Endothelial cell of umbilical vein (primary cell): ENCODE measurements at regions not wholly inside any gene's neighbourhood (a gene's known extent, or its start where the extent isn't known, plus 50 kb on each side); places are given as distances from the start of the nearest gene placed in this dataset.

Experiments
- BruUV-seq: library from RNA; stranded (reverse); fragments of 400-500 nt; replicated peaks from 2 replicates; lab custom pipeline; 2021; lab: Mats Ljungman, UMichigan
- CTCF ChIA-PET: fragments of 300-600, 350-600 bp; sonication (Branson Sonifier 250); formaldehyde crosslinking; loops from one replicate; lab custom pipeline; 2021; ENCODE audit warnings: antibody characterized with exemption, inconsistent platforms; lab: Charles Lee
- POLR2A ChIA-PET: fragments of 300-600, 350-600 bp; sonication (Branson Sonifier 250); formaldehyde crosslinking; loops from one replicate; lab custom pipeline; 2021; ENCODE audit warnings: antibody characterized with exemption, inconsistent platforms; lab: Charles Lee
- DNase-seq: peaks from one replicate; pipeline ENCODE4 v3.0.0-alpha.2; 2011; ENCODE audit warnings: low read depth, low spot score
- FAIRE-seq: peaks from 2 replicates; lab custom pipeline; 2011; peaks lifted over from hg19 to GRCh38; lab: Jason Lieb, UNC
- H2AFZ ChIP-seq: 2 replicates; pipeline ENCODE4 v1.6.0; 2012; ENCODE audit warnings: low read depth, low read length, control low read depth, inconsistent platforms
- H3K27ac ChIP-seq: 2 replicates; pipeline ENCODE4 v1.5.1; 2011; ENCODE audit warnings: low read depth, mild to moderate bottlenecking, control low read depth, low read length, moderate library complexity; ENCODE audit not compliant: insufficient read depth
- H3K27me3 ChIP-seq, 2 experiments: 2 replicates each; pipeline versions ENCODE4 v1.6.0 to v1.6.1; 2011; ENCODE audit warnings: low read length in 2 of 2, mixed read lengths in 1 of 2; ENCODE audit not compliant: control insufficient read depth in 2 of 2, insufficient read depth in 2 of 2
- H3K36me3 ChIP-seq, 2 experiments: 2 replicates in 1 of 2; 3 replicates in 1 of 2; pipeline ENCODE4 v1.5.1; 2011; ENCODE audit warnings: low read length in 2 of 2, mild to moderate bottlenecking in 1 of 2, moderate library complexity in 1 of 2; ENCODE audit not compliant: control insufficient read depth in 2 of 2, insufficient read depth in 2 of 2; ENCODE audit errors: extremely low read depth in 1 of 2
- H3K4me1 ChIP-seq: 3 replicates; pipeline ENCODE4 v1.5.1; 2011; ENCODE audit warnings: mild to moderate bottlenecking, low read length; ENCODE audit not compliant: control insufficient read depth, insufficient read depth; ENCODE audit errors: extremely low read depth
- H3K4me2 ChIP-seq: 2 replicates; pipeline ENCODE4 v1.6.1; 2011; ENCODE audit warnings: low read length, control low read depth, mixed read lengths; ENCODE audit not compliant: insufficient read depth
- H3K4me3 ChIP-seq, 3 experiments: fragments of 200-600 bp in 1 of 3; sonication (generic), shearing (Covaris generic) in 1 of 3; replicated peaks in 1 of 3; 2 replicates each; pipeline ENCODE4 v1.5.1; 2011 to 2016; ENCODE audit warnings: control low read depth in 3 of 3, low read length in 3 of 3, mild to moderate bottlenecking in 2 of 3, inconsistent platforms in 1 of 3, low read depth in 1 of 3, moderate library complexity in 1 of 3; ENCODE audit not compliant: insufficient read depth in 1 of 3
- H3K79me2 ChIP-seq: 2 replicates; pipeline ENCODE4 v1.6.0; 2012; ENCODE audit warnings: low read length, inconsistent platforms; ENCODE audit not compliant: control insufficient read depth, insufficient read depth
- H3K9ac ChIP-seq: replicated peaks from 2 replicates; pipeline ENCODE3; 2011; ENCODE audit warnings: low read length, control low read depth; ENCODE audit not compliant: insufficient read depth; ENCODE audit errors: extremely low read depth
- H3K9me1 ChIP-seq: replicated peaks from 3 replicates; pipeline ENCODE4 v1.6.0; 2011; ENCODE audit warnings: mild to moderate bottlenecking, low read length; ENCODE audit not compliant: control insufficient read depth, insufficient read depth; ENCODE audit errors: extremely low read depth
- H3K9me3 ChIP-seq: replicated peaks from 2 replicates; pipeline ENCODE4 v1.5.1; 2012; ENCODE audit warnings: low read length, inconsistent platforms; ENCODE audit not compliant: control insufficient read depth, insufficient read depth
- H4K20me1 ChIP-seq: replicated peaks from 2 replicates; pipeline ENCODE3; 2011; ENCODE audit warnings: mild to moderate bottlenecking, low read length; ENCODE audit not compliant: control insufficient read depth, insufficient read depth; ENCODE audit errors: extremely low read depth
- EZH2 ChIP-seq: IDR thresholded peaks from 2 replicates; pipeline ENCODE4 v1.6.1; 2012; ENCODE audit warnings: borderline replicate concordance, low read depth, mild to moderate bottlenecking, moderate library complexity, low read length, inconsistent platforms; ENCODE audit not compliant: severe bottlenecking
- FOS ChIP-seq: IDR thresholded peaks from 2 replicates; pipeline ENCODE4 v1.6.1; 2011; ENCODE audit warnings: mild to moderate bottlenecking, low read length, moderate library complexity, borderline replicate concordance; ENCODE audit not compliant: insufficient read depth
- GATA2 ChIP-seq: IDR thresholded peaks from 2 replicates; pipeline ENCODE4 v1.7.0; 2011; ENCODE audit warnings: low read depth, mild to moderate bottlenecking, moderate library complexity, mixed read lengths, low read length; ENCODE audit not compliant: insufficient read length, insufficient read depth
- JUN ChIP-seq: IDR thresholded peaks from 2 replicates; pipeline ENCODE4 v1.6.1; 2011; ENCODE audit warnings: borderline replicate concordance, low read depth; ENCODE audit not compliant: insufficient read length, insufficient read depth
- MYC ChIP-seq: IDR thresholded peaks from one replicate; pipeline ENCODE4 v1.6.1; 2011; ENCODE audit warnings: mild to moderate bottlenecking, low read depth, low read length
- POLR2A ChIP-seq: IDR thresholded peaks from 2 replicates; pipeline ENCODE4 v1.6.1; 2012; ENCODE audit warnings: low read depth, mild to moderate bottlenecking, control low read depth, low read length
- POLR2AphosphoS5 ChIP-seq: IDR thresholded peaks from 2 replicates; pipeline ENCODE4 v1.6.1; 2012; ENCODE audit warnings: low read depth, mild to moderate bottlenecking, control low read depth, low read length, moderate library complexity; ENCODE audit not compliant: insufficient read depth
- dilution Hi-C: fragments of 300-500 bp; cut with MboI; formaldehyde crosslinking; loops from one replicate; pipeline ENCODE4 v1.15.0; 2019; ENCODE audit warnings: low sequenced_read_pairs; ENCODE audit not compliant: extremely low pct_ligation_motif_present
- intact Hi-C: fragments of 100-400 bp; cut with micrococcal nuclease; formaldehyde crosslinking; loops from one replicate; pipeline ENCODE4 v1.10.0; 2022
- TF ChIP-seq, protein P1 (sequence below): IDR thresholded peaks from 2 replicates; pipeline ENCODE4 v1.6.1; 2011; ENCODE audit not compliant: insufficient read depth, insufficient read length
- TF ChIP-seq, protein P2 (sequence below), 2 donors: IDR thresholded peaks; 1 replicate in 1 of 2; 2 replicates in 1 of 2; pipeline ENCODE4 v1.5.1; 2011; ENCODE audit warnings: low read length in 2 of 2, mild to moderate bottlenecking in 2 of 2, moderate library complexity in 2 of 2, control low read depth in 1 of 2, inconsistent platforms in 1 of 2, low read depth in 1 of 2; ENCODE audit not compliant: insufficient read depth in 1 of 2; ENCODE audit errors: extremely low read depth in 1 of 2

GRCh38 chr5:68830377-68830898 lies 263.4 kb upstream of the SLC30A5 start:
- ChIA-PET POLR2A (no interaction called here), CTCF (no interaction called here)
- Histone ChIP-seq H3K79me2 (no peaks in the 10 kb centered on the region), H3K27me3 (peaks cover 0 to 2% of the 10 kb centered on the region in 2 experiments), H4K20me1 (no peaks in the 10 kb centered on the region), H3K9me3 (no peaks in the 10 kb centered on the region), H3K36me3 (no peaks in the 10 kb centered on the region), H3K4me3 (no peak overlapping the region), H3K9ac (no peak overlapping the region), H3K27ac (no peak overlapping the region), H3K9me1 (no peaks in the 10 kb centered on the region), H2AFZ (no peak overlapping the region), H3K4me2 (no peak overlapping the region), H3K4me1 (no peaks in the 10 kb centered on the region)
- DNase-seq (no peak), FAIRE-seq (no peak)
- intact Hi-C loops: no loop called here
- TF ChIP-seq POLR2A (no peak), GATA2 (no peak), MYC (no peak), JUN (no peak), POLR2AphosphoS5 (no peak), EZH2 (no peak), FOS (no peak)
- TF ChIP-seq, protein P1, sequence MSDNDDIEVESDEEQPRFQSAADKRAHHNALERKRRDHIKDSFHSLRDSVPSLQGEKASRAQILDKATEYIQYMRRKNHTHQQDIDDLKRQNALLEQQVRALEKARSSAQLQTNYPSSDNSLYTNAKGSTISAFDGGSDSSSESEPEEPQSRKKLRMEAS: no peak
- TF ChIP-seq, protein P2, sequence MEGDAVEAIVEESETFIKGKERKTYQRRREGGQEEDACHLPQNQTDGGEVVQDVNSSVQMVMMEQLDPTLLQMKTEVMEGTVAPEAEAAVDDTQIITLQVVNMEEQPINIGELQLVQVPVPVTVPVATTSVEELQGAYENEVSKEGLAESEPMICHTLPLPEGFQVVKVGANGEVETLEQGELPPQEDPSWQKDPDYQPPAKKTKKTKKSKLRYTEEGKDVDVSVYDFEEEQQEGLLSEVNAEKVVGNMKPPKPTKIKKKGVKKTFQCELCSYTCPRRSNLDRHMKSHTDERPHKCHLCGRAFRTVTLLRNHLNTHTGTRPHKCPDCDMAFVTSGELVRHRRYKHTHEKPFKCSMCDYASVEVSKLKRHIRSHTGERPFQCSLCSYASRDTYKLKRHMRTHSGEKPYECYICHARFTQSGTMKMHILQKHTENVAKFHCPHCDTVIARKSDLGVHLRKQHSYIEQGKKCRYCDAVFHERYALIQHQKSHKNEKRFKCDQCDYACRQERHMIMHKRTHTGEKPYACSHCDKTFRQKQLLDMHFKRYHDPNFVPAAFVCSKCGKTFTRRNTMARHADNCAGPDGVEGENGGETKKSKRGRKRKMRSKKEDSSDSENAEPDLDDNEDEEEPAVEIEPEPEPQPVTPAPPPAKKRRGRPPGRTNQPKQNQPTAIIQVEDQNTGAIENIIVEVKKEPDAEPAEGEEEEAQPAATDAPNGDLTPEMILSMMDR (IDR thresholded peaks at IDR 0.05; ENCODE audit: extremely low read depth in 1 of 2, insufficient read depth in 1 of 2, low read depth in 1 of 2, low read length in 2 of 2): no peak
- dilution Hi-C loops: no loop called here
- no TSS peak for BruUV-seq
